ENCODE measurements at regions not wholly inside any gene's neighbourhood (a gene's known extent, or its start where the extent isn't known, plus 50 kb on each side); places are given as distances from the start of the nearest gene placed in this dataset.

- TF ChIP-seq, protein P1, sequence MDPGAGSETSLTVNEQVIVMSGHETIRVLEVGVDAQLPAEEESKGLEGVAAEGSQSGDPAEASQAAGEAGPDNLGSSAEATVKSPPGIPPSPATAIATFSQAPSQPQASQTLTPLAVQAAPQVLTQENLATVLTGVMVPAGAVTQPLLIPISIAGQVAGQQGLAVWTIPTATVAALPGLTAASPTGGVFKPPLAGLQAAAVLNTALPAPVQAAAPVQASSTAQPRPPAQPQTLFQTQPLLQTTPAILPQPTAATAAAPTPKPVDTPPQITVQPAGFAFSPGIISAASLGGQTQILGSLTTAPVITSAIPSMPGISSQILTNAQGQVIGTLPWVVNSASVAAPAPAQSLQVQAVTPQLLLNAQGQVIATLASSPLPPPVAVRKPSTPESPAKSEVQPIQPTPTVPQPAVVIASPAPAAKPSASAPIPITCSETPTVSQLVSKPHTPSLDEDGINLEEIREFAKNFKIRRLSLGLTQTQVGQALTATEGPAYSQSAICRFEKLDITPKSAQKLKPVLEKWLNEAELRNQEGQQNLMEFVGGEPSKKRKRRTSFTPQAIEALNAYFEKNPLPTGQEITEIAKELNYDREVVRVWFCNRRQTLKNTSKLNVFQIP (CRISPR knock-in tag; IDR thresholded peaks at IDR 0.05; ENCODE audit: borderline replicate concordance, low read depth) = no peak
- TF ChIP-seq PATZ1 (CRISPR knock-in tag; IDR thresholded peaks at IDR 0.05; ENCODE audit: borderline replicate concordance) (no peak), OSR1 (CRISPR knock-in tag; IDR thresholded peaks at IDR 0.05) (no peak), GLIS3 (CRISPR knock-in tag; IDR thresholded peaks at IDR 0.05) (no peak), ZFP30 (CRISPR knock-in tag; IDR thresholded peaks at IDR 0.05) (no peak), SNAI2 (CRISPR knock-in tag; IDR thresholded peaks at IDR 0.05) (no peak), ZNF565 (CRISPR knock-in tag; conservative IDR thresholded peaks at IDR 0.05; ENCODE audit: low read depth) (no peak)
Observed at GRCh38 chr9:86526021-86526420, 171.8 kb upstream of the TUT7 start.
